GM12878 (cell line): ENCODE measurements at regions not wholly inside any gene's neighbourhood (a gene's known extent, or its start where the extent isn't known, plus 50 kb on each side); places are given as distances from the start of the nearest gene placed in this dataset.

ENCODE experiments used
- ATAC-seq: fragments of 200-7000 bp; cut with Tn5 transposase; 3 replicates; pipeline ENCODE4 v1.9.1; 2020; ENCODE audit warnings: mild to moderate bottlenecking, moderate library complexity
- BruUV-seq: library from RNA; stranded (reverse); fragments of 400-500 nt; replicated peaks from 2 replicates; lab custom pipeline; 2021; lab: Mats Ljungman, UMichigan
- CTCF ChIA-PET: fragments of 300-600 bp; sonication (Branson Sonifier 250); formaldehyde crosslinking; extraction: SDS; loops from one replicate; lab custom pipeline; 2021; ENCODE audit warnings: inconsistent platforms; lab: Yijun Ruan, JAX
- POLR2A ChIA-PET: fragments of 350-600 bp; formaldehyde crosslinking; extraction: SDS; loops from one replicate; lab custom pipeline; 2021; ENCODE audit warnings: inconsistent platforms; lab: Charles Lee
- RAD21 ChIA-PET: fragments of 300-600 bp; sonication (Branson Sonifier 250); formaldehyde crosslinking; loops from one replicate; lab custom pipeline; 2023; ENCODE audit warnings: antibody characterized with exemption; ENCODE audit not compliant: unreplicated experiment; lab: Charles Lee
- SMC1A ChIA-PET: fragments of 300-600 bp; sonication (Branson Sonifier 250); formaldehyde crosslinking; loops from one replicate; lab custom pipeline; 2023; ENCODE audit not compliant: unreplicated experiment, uncharacterized antibody; lab: Charles Lee
- DNase-seq: peaks from one replicate; pipeline ENCODE4 v3.0.0-alpha.2; 2011; ENCODE audit warnings: low read depth, low spot score
- FAIRE-seq: peaks from 3 replicates; lab custom pipeline; 2011; peaks lifted over from hg19 to GRCh38; lab: Jason Lieb, UNC
- H2AFZ ChIP-seq: 2 replicates; pipeline ENCODE4 v1.6.0; 2011; ENCODE audit warnings: low read depth, low read length, control low read depth; ENCODE audit not compliant: control insufficient read depth
- H3K27ac ChIP-seq: 2 replicates; pipeline ENCODE4 v1.5.1; 2011; ENCODE audit warnings: control low read depth; ENCODE audit not compliant: control insufficient read depth, insufficient read depth
- H3K27me3 ChIP-seq, 2 experiments: replicated peaks in 1 of 2; 2 replicates each; pipeline versions ENCODE4 v1.6.0 to v1.6.1; 2011; ENCODE audit warnings: low read length in 1 of 2; ENCODE audit not compliant: control insufficient read depth in 2 of 2, insufficient read depth in 2 of 2
- H3K36me3 ChIP-seq, 2 experiments: 2 replicates each; pipeline ENCODE4 v1.5.1; 2011; ENCODE audit warnings: low read length in 1 of 2; ENCODE audit not compliant: control insufficient read depth in 2 of 2, insufficient read depth in 2 of 2
- H3K4me1 ChIP-seq: 2 replicates; pipeline ENCODE4 v1.6.1; 2011; ENCODE audit warnings: mild to moderate bottlenecking, low read length, moderate library complexity, mixed read lengths; ENCODE audit not compliant: control insufficient read depth, insufficient read depth
- H3K4me2 ChIP-seq: 2 replicates; pipeline ENCODE4 v1.6.0; 2011; ENCODE audit warnings: control low read depth; ENCODE audit not compliant: control insufficient read depth, insufficient read depth
- H3K4me3 ChIP-seq: fragments of 200-600 bp; sonication (generic); 2 replicates; pipeline ENCODE4 v1.5.1; 2016
- H3K79me2 ChIP-seq: 2 replicates; pipeline ENCODE4 v1.6.0; 2011; ENCODE audit warnings: low read length; ENCODE audit not compliant: control insufficient read depth, insufficient read depth
- H3K9ac ChIP-seq: 2 replicates; pipeline ENCODE4 v1.8.0; 2011; ENCODE audit warnings: low read length, control low read depth, mixed read lengths; ENCODE audit not compliant: control insufficient read depth, insufficient read depth
- H3K9me3 ChIP-seq: replicated peaks from 3 replicates; pipeline ENCODE4 v1.5.1; 2011; ENCODE audit warnings: mild to moderate bottlenecking, low read length; ENCODE audit not compliant: control insufficient read depth, insufficient read depth
- H4K20me1 ChIP-seq: 2 replicates; pipeline ENCODE4 v1.6.0; 2011; ENCODE audit not compliant: control insufficient read depth, insufficient read depth
- CHD2 ChIP-seq: IDR thresholded peaks from 2 replicates; pipeline ENCODE4 v1.6.1; 2011; ENCODE audit warnings: low read depth, low read length, improper control_type of control experiment, borderline replicate concordance
- FOS ChIP-seq: IDR thresholded peaks from 3 replicates; pipeline ENCODE4 v1.6.1; 2011; ENCODE audit warnings: borderline replicate concordance; ENCODE audit not compliant: insufficient read length; ENCODE audit errors: extremely low read depth
- HDAC2 ChIP-seq: fragments of 200-600 bp; sonication (generic); IDR thresholded peaks from 2 replicates; pipeline ENCODE4 v1.6.1; 2017
- HDAC6 ChIP-seq: fragments of 200-600 bp; sonication (generic); IDR thresholded peaks from one replicate; pipeline ENCODE4 v1.8.0; 2017; ENCODE audit warnings: antibody characterized with exemption; ENCODE audit not compliant: unreplicated experiment
- IKZF2 ChIP-seq, 2 experiments: fragments of 450-650 bp; IDR thresholded peaks; 2 replicates each; pipeline ENCODE4 v1.6.1; 2017; ENCODE audit warnings: mild to moderate bottlenecking in 2 of 2, moderate library complexity in 2 of 2
- JUNB ChIP-seq: IDR thresholded peaks from 2 replicates; pipeline ENCODE4 v1.6.1; 2016; ENCODE audit warnings: antibody characterized with exemption, mild to moderate bottlenecking
- MTA3 ChIP-seq: IDR thresholded peaks from 2 replicates; pipeline ENCODE4 v1.6.1; 2012; ENCODE audit warnings: low read length, inconsistent platforms, borderline replicate concordance
- NFXL1 ChIP-seq: fragments of 450-650 bp; IDR thresholded peaks from 2 replicates; pipeline ENCODE4 v1.6.1; 2017; ENCODE audit warnings: antibody characterized with exemption, mild to moderate bottlenecking, borderline replicate concordance
- NKRF ChIP-seq: fragments of 450-650 bp; conservative IDR thresholded peaks from 2 replicates; pipeline ENCODE4 v1.6.1; 2017; ENCODE audit warnings: mild to moderate bottlenecking, moderate library complexity
- PAX5 ChIP-seq: IDR thresholded peaks from 2 replicates; pipeline ENCODE4 v1.6.1; 2011; ENCODE audit warnings: low read depth, low read length, borderline replicate concordance
- PAX8 ChIP-seq: fragments of 450-650 bp; IDR thresholded peaks from 2 replicates; pipeline ENCODE4 v1.6.1; 2017; ENCODE audit warnings: mild to moderate bottlenecking, moderate library complexity
- PKNOX1 ChIP-seq: fragments of 450-650 bp; IDR thresholded peaks from 2 replicates; pipeline ENCODE4 v1.6.1; 2016; ENCODE audit warnings: mild to moderate bottlenecking
- PML ChIP-seq: IDR thresholded peaks from 2 replicates; pipeline ENCODE4 v1.6.1; 2012; ENCODE audit warnings: low read length, inconsistent platforms
- RELA ChIP-seq: fragments of 450-650 bp; IDR thresholded peaks from 2 replicates; pipeline ENCODE4 v1.8.0; 2014; ENCODE audit warnings: borderline replicate concordance; ENCODE audit not compliant: partially characterized antibody
- SKIL ChIP-seq: fragments of 450-650 bp; IDR thresholded peaks from 2 replicates; pipeline ENCODE4 v1.6.1; 2017; ENCODE audit warnings: mild to moderate bottlenecking, low read depth, inconsistent platforms; ENCODE audit not compliant: poor library complexity, severe bottlenecking
- STAT1 ChIP-seq: fragments of 450-650 bp; conservative IDR thresholded peaks from 2 replicates; pipeline ENCODE4 v1.6.1; 2014; ENCODE audit warnings: antibody characterized with exemption, mild to moderate bottlenecking
- SUPT20H ChIP-seq: IDR thresholded peaks from 2 replicates; pipeline ENCODE4 v1.6.1; 2011; ENCODE audit warnings: low read depth, mild to moderate bottlenecking, low read length, moderate library complexity, borderline replicate concordance; ENCODE audit not compliant: control insufficient read depth
- TBL1XR1 ChIP-seq: IDR thresholded peaks from 2 replicates; pipeline ENCODE4 v1.6.1; 2012; ENCODE audit warnings: low read depth, low read length, improper control_type of control experiment
- TCF12 ChIP-seq: IDR thresholded peaks from 2 replicates; pipeline ENCODE4 v1.6.1; 2011; ENCODE audit warnings: low read depth, mild to moderate bottlenecking, low read length
- ZNF622 ChIP-seq: fragments of 450-650 bp; IDR thresholded peaks from 2 replicates; pipeline ENCODE4 v1.6.1; 2017; ENCODE audit warnings: mild to moderate bottlenecking, inconsistent platforms
- WGBS: methylation state at CpG from one replicate; pipeline ENCODE4 v1.1.6; 2016; ENCODE audit warnings: low lambda C conversion rate; ENCODE audit not compliant: insufficient replicate concordance, insufficient coverage; ENCODE audit errors: missing lambda C conversion rate; 5-methylcytosine and 5-hydroxymethylcytosine counted together
- in situ Hi-C: fragments of 300-500 bp; cut with MboI; formaldehyde crosslinking; loops from 9 replicates; pipeline ENCODE4 v1.14.3; 2018; ENCODE audit warnings: mixed read lengths
- intact Hi-C: fragments of 100-400 bp; cut with micrococcal nuclease; formaldehyde crosslinking; loops from one replicate; pipeline ENCODE4 v1.14.2; 2022; ENCODE audit not compliant: unreplicated experiment

- no peaks in the 10 kb centered on the region for H3K36me3 ChIP-seq
- H3K9me3 ChIP-seq = no peaks in the 10 kb centered on the region
- intact Hi-C loops (loop anchor here (10.0 kb wide), 2 partner anchors 342 to 1282 kb away; no protein-coding TSS in a partner anchor), in situ Hi-C loops (loop anchor here (5.0 kb wide), 2 partner anchors 1179 to 1429 kb away; no protein-coding TSS in a partner anchor)
- POLR2A ChIA-PET = interaction anchor here (0.6 kb wide), 1 partner anchor 24 kb away, joined by 4 read pairs; no protein-coding TSS in a partner anchor
- no peak overlapping the region for H3K4me2 ChIP-seq
- H2AFZ ChIP-seq = no peak overlapping the region
- 54% methylated on average over 11 of the region's 11 CpGs for WGBS
- TF ChIP-seq IKZF2 (IDR thresholded peaks at IDR 0.05) = no peak
- TF ChIP-seq PKNOX1 = no peak
- no peak for TF ChIP-seq TCF12
- TF ChIP-seq STAT1 = no peak
- no peak for TF ChIP-seq HDAC6
- no peak for TF ChIP-seq SUPT20H
- TF ChIP-seq FOS = no peak
- no peak for TF ChIP-seq TBL1XR1
- TF ChIP-seq ZNF622 = no peak
- no peak for TF ChIP-seq MTA3
- TF ChIP-seq CHD2 = no peak
- TF ChIP-seq RELA = no peak
- no peak for TF ChIP-seq JUNB
- TF ChIP-seq PML = no peak
- no peak for TF ChIP-seq SKIL
- TF ChIP-seq PAX8 = no peak
- no peak for TF ChIP-seq NFXL1
- no peak for TF ChIP-seq HDAC2
- TF ChIP-seq PAX5 = no peak
- TF ChIP-seq NKRF = no peak
- H3K4me1 ChIP-seq = no peaks in the 10 kb centered on the region
- H3K4me3 ChIP-seq = no peak overlapping the region
- FAIRE-seq (no peak), ATAC-seq (no peak), DNase-seq (no peak)
- no peak overlapping the region for H3K9ac ChIP-seq
- SMC1A ChIA-PET = interaction anchor here (0.6 to 6.0 kb wide), 18 partner anchors 9 to 1537 kb away, joined by 3 to 130 read pairs (median 4); no protein-coding TSS in a partner anchor
- no peaks in the 10 kb centered on the region for H3K79me2 ChIP-seq
- H3K27me3 ChIP-seq = no peaks in the 10 kb centered on the region; a peak in 1 of 4 replicates
- no TSS peak for BruUV-seq
- RAD21 ChIA-PET = interaction anchor here (0.8 to 5.7 kb wide), 5 partner anchors 16 to 1195 kb away, joined by 3 to 132 read pairs (median 3); no protein-coding TSS in a partner anchor
- CTCF ChIA-PET = interaction anchor here (0.8 to 10.8 kb wide), 25 partner anchors 8 to 1426 kb away, joined by 3 to 311 read pairs (median 4); no protein-coding TSS in a partner anchor
- H3K27ac ChIP-seq = no peak overlapping the region
- no peaks in the 10 kb centered on the region for H4K20me1 ChIP-seq
Measured at GRCh38 chr2:198312596-198313483, 508.4 kb downstream of the PLCL1 start.
